IMR-90 (cell line): ENCODE measurements at regions not wholly inside any gene's neighbourhood (a gene's known extent, or its start where the extent isn't known, plus 50 kb on each side); places are given as distances from the start of the nearest gene placed in this dataset.

Experiments used
- ATAC-seq: fragments of 200-7000 bp; cut with Tn5 transposase; 2 replicates; pipeline ENCODE4 v1.9.1; 2020; ENCODE audit warnings: low read depth, mild to moderate bottlenecking, moderate library complexity
- BruUV-seq: library from RNA; stranded (reverse); fragments of 400-500 nt; replicated peaks from 2 replicates; lab custom pipeline; 2021; lab: Mats Ljungman, UMichigan
- CTCF ChIA-PET: fragments of 300-600 bp; formaldehyde crosslinking; extraction: SDS; loops from one replicate; lab custom pipeline; 2021; ENCODE audit warnings: antibody characterized with exemption; lab: Yijun Ruan, JAX
- POLR2A ChIA-PET: fragments of 300-600 bp; sonication (Branson Sonifier 250); formaldehyde crosslinking; loops from one replicate; lab custom pipeline; 2022; ENCODE audit warnings: antibody characterized with exemption; ENCODE audit not compliant: unreplicated experiment; lab: Charles Lee
- DNase-seq: peaks from one replicate; pipeline ENCODE4 v3.0.0; 2013
- H2AFZ ChIP-seq: replicated peaks from 2 replicates; pipeline ENCODE3; 2013; ENCODE audit warnings: low read length, mild to moderate bottlenecking; ENCODE audit not compliant: poor library complexity
- H2AK5ac ChIP-seq: 2 replicates; pipeline ENCODE4 v1.6.1; 2013; ENCODE audit warnings: low read depth, low read length, inconsistent platforms
- H2AK9ac ChIP-seq: replicated peaks from 2 replicates; pipeline ENCODE3; 2013; ENCODE audit warnings: mild to moderate bottlenecking, low read depth, low read length, moderate library complexity; ENCODE audit not compliant: poor library complexity
- H2BK120ac ChIP-seq: 2 replicates; pipeline ENCODE4 v1.6.1; 2013; ENCODE audit warnings: low read depth, low read length, inconsistent platforms
- H2BK15ac ChIP-seq: 3 replicates; pipeline ENCODE4 v1.6.1; 2013; ENCODE audit warnings: low read depth, low read length, inconsistent platforms
- H2BK20ac ChIP-seq: 2 replicates; pipeline ENCODE4 v1.6.1; 2013; ENCODE audit warnings: low read depth, mild to moderate bottlenecking, inconsistent platforms, low read length, moderate library complexity
- H2BK5ac ChIP-seq: 2 replicates; pipeline ENCODE4 v1.6.1; 2013; ENCODE audit warnings: mild to moderate bottlenecking, low read depth, low read length, inconsistent platforms; ENCODE audit not compliant: poor library complexity, severe bottlenecking
- H3K14ac ChIP-seq: replicated peaks from 2 replicates; pipeline ENCODE4 v1.6.1; 2013; ENCODE audit warnings: low read depth, low read length, inconsistent platforms
- H3K18ac ChIP-seq: 2 replicates; pipeline ENCODE4 v1.6.1; 2013; ENCODE audit warnings: low read depth, low read length, control low read depth
- H3K23ac ChIP-seq: 2 replicates; pipeline ENCODE4 v1.6.1; 2013; ENCODE audit warnings: low read depth, low read length, inconsistent platforms
- H3K27ac ChIP-seq: 2 replicates; pipeline ENCODE4 v1.5.1; 2013; ENCODE audit warnings: mild to moderate bottlenecking, control low read depth, low read length; ENCODE audit not compliant: insufficient read depth
- H3K27me3 ChIP-seq: 2 replicates; pipeline ENCODE4 v1.6.1; 2013; ENCODE audit warnings: low read length; ENCODE audit not compliant: control insufficient read depth, insufficient read depth
- H3K36me3 ChIP-seq: 2 replicates; pipeline ENCODE4 v1.6.1; 2013; ENCODE audit warnings: low read length, mixed read lengths; ENCODE audit not compliant: control insufficient read depth, insufficient read depth
- H3K4ac ChIP-seq: 2 replicates; pipeline ENCODE4 v1.6.1; 2013; ENCODE audit warnings: low read depth, low read length, inconsistent platforms
- H3K4me1 ChIP-seq: 2 replicates; pipeline ENCODE4 v1.6.1; 2013; ENCODE audit warnings: low read length, mixed read lengths; ENCODE audit not compliant: control insufficient read depth, insufficient read depth
- H3K4me2 ChIP-seq: 2 replicates; pipeline ENCODE4 v1.6.1; 2013; ENCODE audit warnings: low read depth, mild to moderate bottlenecking, control low read depth, low read length, moderate library complexity
- H3K4me3 ChIP-seq: 2 replicates; pipeline ENCODE4 v1.5.1; 2013; ENCODE audit warnings: low read depth, mild to moderate bottlenecking, control low read depth, low read length, moderate library complexity; ENCODE audit not compliant: insufficient read depth
- H3K56ac ChIP-seq: 2 replicates; pipeline ENCODE4 v1.6.1; 2013; ENCODE audit warnings: low read length, inconsistent platforms; ENCODE audit not compliant: insufficient read depth; ENCODE audit errors: extremely low read depth
- H3K79me1 ChIP-seq, 2 experiments: 2 replicates each; pipeline ENCODE4 v1.6.1; 2013; ENCODE audit warnings: low read length in 2 of 2, inconsistent platforms in 1 of 2, low read depth in 1 of 2
- H3K9ac ChIP-seq: 2 replicates; pipeline ENCODE4 v1.6.1; 2013; ENCODE audit warnings: low read depth, low read length, control low read depth
- H3K9me1 ChIP-seq: 2 replicates; pipeline ENCODE4 v1.6.1; 2013; ENCODE audit warnings: low read length, inconsistent platforms; ENCODE audit not compliant: insufficient read depth
- H3K9me3 ChIP-seq: 2 replicates; pipeline ENCODE4 v1.6.1; 2013; ENCODE audit warnings: low read length; ENCODE audit not compliant: control insufficient read depth, insufficient read depth
- H4K20me1 ChIP-seq: 2 replicates; pipeline ENCODE4 v1.6.1; 2013; ENCODE audit warnings: low read length, inconsistent platforms; ENCODE audit not compliant: insufficient read depth
- H4K5ac ChIP-seq: 2 replicates; pipeline ENCODE4 v1.6.1; 2013; ENCODE audit warnings: mild to moderate bottlenecking, low read depth, low read length, control low read depth
- H4K8ac ChIP-seq, 2 experiments: 2 replicates each; pipeline ENCODE4 v1.6.1; 2013; ENCODE audit warnings: low read depth in 2 of 2, low read length in 2 of 2, control low read depth in 1 of 2, inconsistent platforms in 1 of 2
- H4K91ac ChIP-seq: 2 replicates; pipeline ENCODE4 v1.6.1; 2013; ENCODE audit warnings: low read depth, low read length, inconsistent platforms; ENCODE audit not compliant: insufficient read depth
- CEBPB ChIP-seq: IDR thresholded peaks from 2 replicates; pipeline ENCODE4 v1.6.1; 2012; ENCODE audit warnings: low read depth, low read length, improper control_type of control experiment
- CHD1 ChIP-seq: IDR thresholded peaks from 2 replicates; pipeline ENCODE4 v1.6.1; 2012; ENCODE audit warnings: low read depth, low read length, improper control_type of control experiment
- FOS ChIP-seq: fragments of 150-350 bp; IDR thresholded peaks from 2 replicates; pipeline ENCODE4 v1.6.1; 2016; ENCODE audit warnings: low read depth, low read length
- MAFK ChIP-seq: IDR thresholded peaks from 2 replicates; pipeline ENCODE4 v1.6.1; 2012; ENCODE audit warnings: low read depth, low read length, improper control_type of control experiment
- MAZ ChIP-seq: IDR thresholded peaks from 2 replicates; pipeline ENCODE4 v1.6.1; 2012; ENCODE audit warnings: low read depth, mild to moderate bottlenecking, low read length, improper control_type of control experiment, moderate library complexity, borderline replicate concordance
- MXI1 ChIP-seq: IDR thresholded peaks from 2 replicates; pipeline ENCODE4 v1.6.1; 2012; ENCODE audit warnings: low read depth, mild to moderate bottlenecking, low read length, moderate library complexity, borderline replicate concordance
- NFE2L2 ChIP-seq: fragments of 150-350 bp; IDR thresholded peaks from 2 replicates; pipeline ENCODE4 v1.6.1; 2016; ENCODE audit warnings: low read depth, mild to moderate bottlenecking, low read length
- RAD21 ChIP-seq: IDR thresholded peaks from 2 replicates; pipeline ENCODE4 v1.6.1; 2012; ENCODE audit warnings: low read length, improper control_type of control experiment
- RCOR1 ChIP-seq: IDR thresholded peaks from 2 replicates; pipeline ENCODE4 v1.6.1; 2012; ENCODE audit warnings: mild to moderate bottlenecking, low read length, improper control_type of control experiment; ENCODE audit not compliant: insufficient replicate concordance
- RFX5 ChIP-seq: IDR thresholded peaks from 2 replicates; pipeline ENCODE4 v1.8.0; 2012; ENCODE audit warnings: low read depth, mild to moderate bottlenecking, low read length, moderate library complexity
- SMC3 ChIP-seq: fragments of 150-350 bp; IDR thresholded peaks from 2 replicates; pipeline ENCODE4 v1.6.1; 2016; ENCODE audit warnings: low read depth, mild to moderate bottlenecking, antibody characterized with exemption, low read length, moderate library complexity
- WGBS, 2 experiments: methylation state at CpG; one replicate each; pipeline versions ENCODE4 v1.1.5 to v1.1.7; 2013; ENCODE audit warnings: missing lambda C conversion rate in 2 of 2; ENCODE audit not compliant: insufficient read length in 1 of 2; ENCODE audit errors: extremely low coverage in 2 of 2; 5-methylcytosine and 5-hydroxymethylcytosine counted together
- dilution Hi-C: fragments of 300-500 bp; cut with HindIII; formaldehyde crosslinking; loops from one replicate; pipeline ENCODE4 v1.14.3; 2018; ENCODE audit warnings: low sequenced_read_pairs; ENCODE audit not compliant: unreplicated experiment
- in situ Hi-C: fragments of 300-500 bp; cut with MboI; formaldehyde crosslinking; loops from 3 replicates; pipeline ENCODE4 v1.14.3; 2019; ENCODE audit warnings: low sequenced_read_pairs, inconsistent platforms, mixed read lengths
- intact Hi-C: fragments of 100-400 bp; cut with micrococcal nuclease; formaldehyde crosslinking; loops from 2 replicates; pipeline ENCODE4 v1.10.0; 2022
- TF ChIP-seq, protein P1 (sequence below): conservative IDR thresholded peaks from 2 replicates; pipeline ENCODE4 v1.5.1; 2012; ENCODE audit warnings: mild to moderate bottlenecking, low read depth, low read length, improper control_type of control experiment
- TF ChIP-seq, protein P2 (sequence below): fragments of 150-350 bp; IDR thresholded peaks from 2 replicates; pipeline ENCODE4 v1.6.1; 2017; ENCODE audit warnings: mild to moderate bottlenecking, antibody characterized with exemption, low read length, low read depth
- TF ChIP-seq, protein P3 (sequence below): fragments of 150-350 bp; IDR thresholded peaks from 2 replicates; pipeline ENCODE4 v1.6.1; 2016; ENCODE audit warnings: low read depth, mild to moderate bottlenecking, low read length, moderate library complexity, borderline replicate concordance

DNA sequence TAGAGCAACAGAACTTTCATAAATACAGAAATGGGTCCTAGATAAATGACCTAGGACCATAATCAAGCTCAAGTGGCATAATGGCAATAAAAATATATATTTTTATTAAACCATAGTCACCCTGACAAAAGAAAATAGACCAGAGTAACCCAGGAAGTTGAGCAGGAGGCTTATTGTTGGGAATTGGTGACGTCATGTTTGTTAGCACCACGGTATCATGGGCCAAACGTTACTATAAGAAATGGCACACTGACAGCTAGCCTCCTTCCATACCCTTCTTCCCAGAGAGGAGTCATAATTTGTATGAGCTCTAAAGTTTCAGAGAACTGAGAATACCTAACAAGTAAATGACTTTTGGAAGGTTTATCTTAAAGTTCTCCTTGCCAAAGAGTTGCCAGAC lies 1698.2 kb downstream of the REEP3 start:
- Histone ChIP-seq H2AK5ac (no peak overlapping the region), H3K36me3 (no peaks in the 10 kb centered on the region), H3K27ac (no peak overlapping the region), H4K20me1 (no peaks in the 10 kb centered on the region), H3K23ac (no peak overlapping the region), H3K18ac (no peak overlapping the region), H3K79me1 (no peaks in the 10 kb centered on the region), H3K56ac (no peak overlapping the region), H3K4me2 (no peak overlapping the region), H3K9me1 (no peaks in the 10 kb centered on the region), H2AFZ (no peak overlapping the region), H3K9me3 (peaks cover 3% of the 10 kb centered on the region; the same call in 1 of the 2 replicates), H3K14ac (no peak overlapping the region), H3K9ac (no peak overlapping the region), H4K8ac (no peak overlapping the region), H3K4me3 (no peak overlapping the region), H4K91ac (no peak overlapping the region), H2BK15ac (no peak overlapping the region), H3K27me3 (no peaks in the 10 kb centered on the region), H2BK120ac (no peak overlapping the region), H3K4ac (no peak overlapping the region), H3K4me1 (no peaks in the 10 kb centered on the region), H2AK9ac (no peak overlapping the region), H4K5ac (no peak overlapping the region), H2BK20ac (no peak overlapping the region), H2BK5ac (no peak overlapping the region)
- intact Hi-C loops (no loop called here), in situ Hi-C loops (no loop called here), dilution Hi-C loops (no loop called here)
- ATAC-seq (no peak), DNase-seq (no peak)
- TF ChIP-seq, protein P1, sequence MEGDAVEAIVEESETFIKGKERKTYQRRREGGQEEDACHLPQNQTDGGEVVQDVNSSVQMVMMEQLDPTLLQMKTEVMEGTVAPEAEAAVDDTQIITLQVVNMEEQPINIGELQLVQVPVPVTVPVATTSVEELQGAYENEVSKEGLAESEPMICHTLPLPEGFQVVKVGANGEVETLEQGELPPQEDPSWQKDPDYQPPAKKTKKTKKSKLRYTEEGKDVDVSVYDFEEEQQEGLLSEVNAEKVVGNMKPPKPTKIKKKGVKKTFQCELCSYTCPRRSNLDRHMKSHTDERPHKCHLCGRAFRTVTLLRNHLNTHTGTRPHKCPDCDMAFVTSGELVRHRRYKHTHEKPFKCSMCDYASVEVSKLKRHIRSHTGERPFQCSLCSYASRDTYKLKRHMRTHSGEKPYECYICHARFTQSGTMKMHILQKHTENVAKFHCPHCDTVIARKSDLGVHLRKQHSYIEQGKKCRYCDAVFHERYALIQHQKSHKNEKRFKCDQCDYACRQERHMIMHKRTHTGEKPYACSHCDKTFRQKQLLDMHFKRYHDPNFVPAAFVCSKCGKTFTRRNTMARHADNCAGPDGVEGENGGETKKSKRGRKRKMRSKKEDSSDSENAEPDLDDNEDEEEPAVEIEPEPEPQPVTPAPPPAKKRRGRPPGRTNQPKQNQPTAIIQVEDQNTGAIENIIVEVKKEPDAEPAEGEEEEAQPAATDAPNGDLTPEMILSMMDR: no peak
- no peak for TF ChIP-seq RAD21
- TF ChIP-seq RCOR1: no peak
- TF ChIP-seq, protein P2, sequence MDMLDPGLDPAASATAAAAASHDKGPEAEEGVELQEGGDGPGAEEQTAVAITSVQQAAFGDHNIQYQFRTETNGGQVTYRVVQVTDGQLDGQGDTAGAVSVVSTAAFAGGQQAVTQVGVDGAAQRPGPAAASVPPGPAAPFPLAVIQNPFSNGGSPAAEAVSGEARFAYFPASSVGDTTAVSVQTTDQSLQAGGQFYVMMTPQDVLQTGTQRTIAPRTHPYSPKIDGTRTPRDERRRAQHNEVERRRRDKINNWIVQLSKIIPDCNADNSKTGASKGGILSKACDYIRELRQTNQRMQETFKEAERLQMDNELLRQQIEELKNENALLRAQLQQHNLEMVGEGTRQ: no peak
- TF ChIP-seq MXI1: no peak
- no peak for TF ChIP-seq MAZ
- TF ChIP-seq SMC3: no peak
- TF ChIP-seq CHD1: no peak
- no peak for TF ChIP-seq NFE2L2
- TF ChIP-seq CEBPB: no peak
- no peak for TF ChIP-seq RFX5
- TF ChIP-seq FOS: no peak
- TF ChIP-seq, protein P3, sequence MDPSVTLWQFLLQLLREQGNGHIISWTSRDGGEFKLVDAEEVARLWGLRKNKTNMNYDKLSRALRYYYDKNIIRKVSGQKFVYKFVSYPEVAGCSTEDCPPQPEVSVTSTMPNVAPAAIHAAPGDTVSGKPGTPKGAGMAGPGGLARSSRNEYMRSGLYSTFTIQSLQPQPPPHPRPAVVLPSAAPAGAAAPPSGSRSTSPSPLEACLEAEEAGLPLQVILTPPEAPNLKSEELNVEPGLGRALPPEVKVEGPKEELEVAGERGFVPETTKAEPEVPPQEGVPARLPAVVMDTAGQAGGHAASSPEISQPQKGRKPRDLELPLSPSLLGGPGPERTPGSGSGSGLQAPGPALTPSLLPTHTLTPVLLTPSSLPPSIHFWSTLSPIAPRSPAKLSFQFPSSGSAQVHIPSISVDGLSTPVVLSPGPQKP: no peak
- no peak for TF ChIP-seq MAFK
- ChIA-PET CTCF (no interaction called here), POLR2A (no interaction called here)
- WGBS, 2 experiments: no CpG with 5 or more reads among the region's 3 CpGs
- no TSS peak for BruUV-seq
